K562 (cell line): ENCODE measurements at regions not wholly inside any gene's neighbourhood (a gene's known extent, or its start where the extent isn't known, plus 50 kb on each side); places are given as distances from the start of the nearest gene placed in this dataset.

ENCODE experiments used
- ATF7 ChIP-seq: fragments of 450-650 bp; IDR thresholded peaks from 2 replicates; pipeline ENCODE4 v1.7.1; 2014; ENCODE audit warnings: mild to moderate bottlenecking, moderate library complexity
- DPF2 ChIP-seq: fragments of 450-650 bp; IDR thresholded peaks from 2 replicates; pipeline ENCODE4 v1.6.1; 2016
- E2F3 ChIP-seq: fragments of 250-450 bp; sonication (Bioruptor Pico); IDR thresholded peaks from 2 replicates; pipeline ENCODE4 v1.4.0; 2020; ENCODE audit warnings: mild to moderate bottlenecking
- ELF2 ChIP-seq: fragments of 250-450 bp; sonication (Bioruptor Pico); IDR thresholded peaks from 2 replicates; pipeline ENCODE4 v1.5.0; 2021; ENCODE audit warnings: mild to moderate bottlenecking
- FOXA3 ChIP-seq, 2 experiments: fragments of 450-650 bp in 1 of 2; sonication (generic) in 1 of 2; formaldehyde crosslinking; IDR thresholded peaks in 1 of 2; conservative IDR thresholded peaks in 1 of 2; 2 replicates each; pipeline versions ENCODE4 v1.4.0 to v1.8.0; 2020 to 2022; ENCODE audit warnings: mild to moderate bottlenecking in 2 of 2, missing genetic modification reagents in 1 of 2
- HIVEP1 ChIP-seq: fragments of 250-450 bp; sonication (Bioruptor Pico); IDR thresholded peaks from 2 replicates; pipeline ENCODE4 v1.4.0; 2020; ENCODE audit warnings: mild to moderate bottlenecking
- SETDB1 ChIP-seq: IDR thresholded peaks from one replicate; pipeline ENCODE4 v1.6.1; 2012; ENCODE audit warnings: low read length, control low read depth, inconsistent platforms
- ZFPM2 ChIP-seq: fragments of 250-450 bp; sonication (Bioruptor Pico); IDR thresholded peaks from 2 replicates; pipeline ENCODE4 v1.5.1; 2022; ENCODE audit warnings: mild to moderate bottlenecking
- ZNF23 ChIP-seq: fragments of 250-450 bp; sonication (Bioruptor Pico); IDR thresholded peaks from 2 replicates; pipeline ENCODE4 v1.4.0; 2020; ENCODE audit warnings: mild to moderate bottlenecking
- ZNF347 ChIP-seq: fragments of 450-650 bp; formaldehyde crosslinking; IDR thresholded peaks from 2 replicates; pipeline ENCODE4 v1.4.0; 2020; ENCODE audit warnings: low read depth, mild to moderate bottlenecking, moderate library complexity
- ZNF444 ChIP-seq: fragments of 250-450 bp; sonication (Bioruptor Pico); IDR thresholded peaks from 2 replicates; pipeline ENCODE4 v1.4.0; 2020; ENCODE audit warnings: mild to moderate bottlenecking, moderate library complexity
- ZNF76 ChIP-seq: fragments of 250-450 bp; sonication (Bioruptor Pico); IDR thresholded peaks from 2 replicates; pipeline ENCODE4 v1.4.0; 2020; ENCODE audit warnings: mild to moderate bottlenecking, moderate library complexity, borderline replicate concordance
- TF ChIP-seq, protein P1 (sequence below): fragments of 250-450 bp; sonication (Bioruptor Pico); IDR thresholded peaks from 2 replicates; pipeline ENCODE4 v1.8.0; 2021; ENCODE audit warnings: borderline replicate concordance, mild to moderate bottlenecking, moderate library complexity; ENCODE audit not compliant: poor library complexity, severe bottlenecking
- TF ChIP-seq, protein P2 (sequence below): fragments of 450-650 bp; IDR thresholded peaks from 2 replicates; pipeline ENCODE4 v1.6.1; 2018; ENCODE audit warnings: mild to moderate bottlenecking, low read depth; ENCODE audit not compliant: partially characterized antibody
- TF ChIP-seq, protein P3 (sequence below), 2 experiments: fragments of 450-650 bp in 1 of 2; sonication (generic) in 1 of 2; formaldehyde crosslinking in 1 of 2; IDR thresholded peaks in 1 of 2; conservative IDR thresholded peaks in 1 of 2; 2 replicates each; pipeline versions ENCODE4 v1.6.1 to v1.8.1; 2016 to 2023; ENCODE audit warnings: mild to moderate bottlenecking in 2 of 2, moderate library complexity in 2 of 2, inconsistent platforms in 1 of 2, missing genetic modification reagents in 1 of 2
- TF ChIP-seq, protein P4 (sequence below): fragments of 450-650 bp; IDR thresholded peaks from 2 replicates; pipeline ENCODE4 v1.6.1; 2016; ENCODE audit warnings: low read depth
- TF ChIP-seq, protein P5 (sequence below): fragments of 450-650 bp; IDR thresholded peaks from 2 replicates; pipeline ENCODE4 v1.6.1; 2016

DNA sequence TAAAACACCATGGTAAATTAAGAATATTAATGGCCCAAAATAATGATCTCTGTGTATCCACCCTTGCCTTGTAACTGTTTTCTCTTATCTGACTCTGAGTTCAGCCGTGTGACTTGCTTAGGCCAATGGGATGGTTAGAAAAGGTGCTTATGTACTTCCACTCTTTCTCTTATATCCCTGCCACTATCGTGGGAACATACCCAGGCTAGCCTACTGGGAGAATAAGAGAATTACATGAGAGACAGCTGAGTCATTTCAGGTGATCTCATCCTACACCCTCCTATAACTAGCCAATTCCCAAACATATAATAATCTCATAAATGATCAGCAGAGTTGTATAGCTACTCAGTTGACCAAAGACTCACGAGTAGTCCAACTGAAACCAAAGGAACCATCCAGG, 98.3 kb upstream of the ABI3BP start (continued):
- TF ChIP-seq, protein P1, sequence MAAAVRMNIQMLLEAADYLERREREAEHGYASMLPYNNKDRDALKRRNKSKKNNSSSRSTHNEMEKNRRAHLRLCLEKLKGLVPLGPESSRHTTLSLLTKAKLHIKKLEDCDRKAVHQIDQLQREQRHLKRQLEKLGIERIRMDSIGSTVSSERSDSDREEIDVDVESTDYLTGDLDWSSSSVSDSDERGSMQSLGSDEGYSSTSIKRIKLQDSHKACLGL, result no peak
- TF ChIP-seq E2F3 (CRISPR knock-in tag) (no peak), HIVEP1 (CRISPR knock-in tag) (no peak), ZFPM2 (CRISPR knock-in tag) (no peak), ATF7 (peak; percentile 81; the same call in 1 of the 2 replicates), SETDB1 (no peak), ZNF347 (CRISPR knock-in tag) (no peak), FOXA3 (CRISPR knock-in tag; conservative IDR thresholded peaks at IDR 0.05 in 1 of 2, IDR thresholded peaks at IDR 0.05 in 1 of 2) (no peak), ZNF444 (CRISPR knock-in tag) (no peak), ZNF23 (CRISPR knock-in tag) (no peak), ELF2 (CRISPR knock-in tag) (no peak), ZNF76 (CRISPR knock-in tag) (no peak), DPF2 (0 out of 2 replicates have a peak, but pooled peaks have one; percentile 14)
- TF ChIP-seq, protein P2, sequence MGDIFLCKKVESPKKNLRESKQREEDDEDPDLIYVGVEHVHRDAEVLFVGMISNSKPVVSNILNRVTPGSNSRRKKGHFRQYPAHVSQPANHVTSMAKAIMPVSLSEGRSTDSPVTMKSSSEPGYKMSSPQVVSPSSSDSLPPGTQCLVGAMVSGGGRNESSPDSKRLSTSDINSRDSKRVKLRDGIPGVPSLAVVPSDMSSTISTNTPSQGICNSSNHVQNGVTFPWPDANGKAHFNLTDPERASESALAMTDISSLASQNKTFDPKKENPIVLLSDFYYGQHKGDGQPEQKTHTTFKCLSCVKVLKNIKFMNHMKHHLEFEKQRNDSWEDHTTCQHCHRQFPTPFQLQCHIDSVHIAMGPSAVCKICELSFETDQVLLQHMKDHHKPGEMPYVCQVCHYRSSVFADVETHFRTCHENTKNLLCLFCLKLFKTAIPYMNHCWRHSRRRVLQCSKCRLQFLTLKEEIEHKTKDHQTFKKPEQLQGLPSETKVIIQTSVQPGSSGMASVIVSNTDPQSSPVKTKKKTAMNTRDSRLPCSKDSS, result no peak
- TF ChIP-seq, protein P3, sequence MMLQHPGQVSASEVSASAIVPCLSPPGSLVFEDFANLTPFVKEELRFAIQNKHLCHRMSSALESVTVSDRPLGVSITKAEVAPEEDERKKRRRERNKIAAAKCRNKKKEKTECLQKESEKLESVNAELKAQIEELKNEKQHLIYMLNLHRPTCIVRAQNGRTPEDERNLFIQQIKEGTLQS (IDR thresholded peaks at IDR 0.05), result peak; percentile 84
- TF ChIP-seq, protein P3 (CRISPR knock-in tag; conservative IDR thresholded peaks at IDR 0.05), result no peak
- TF ChIP-seq, protein P4, sequence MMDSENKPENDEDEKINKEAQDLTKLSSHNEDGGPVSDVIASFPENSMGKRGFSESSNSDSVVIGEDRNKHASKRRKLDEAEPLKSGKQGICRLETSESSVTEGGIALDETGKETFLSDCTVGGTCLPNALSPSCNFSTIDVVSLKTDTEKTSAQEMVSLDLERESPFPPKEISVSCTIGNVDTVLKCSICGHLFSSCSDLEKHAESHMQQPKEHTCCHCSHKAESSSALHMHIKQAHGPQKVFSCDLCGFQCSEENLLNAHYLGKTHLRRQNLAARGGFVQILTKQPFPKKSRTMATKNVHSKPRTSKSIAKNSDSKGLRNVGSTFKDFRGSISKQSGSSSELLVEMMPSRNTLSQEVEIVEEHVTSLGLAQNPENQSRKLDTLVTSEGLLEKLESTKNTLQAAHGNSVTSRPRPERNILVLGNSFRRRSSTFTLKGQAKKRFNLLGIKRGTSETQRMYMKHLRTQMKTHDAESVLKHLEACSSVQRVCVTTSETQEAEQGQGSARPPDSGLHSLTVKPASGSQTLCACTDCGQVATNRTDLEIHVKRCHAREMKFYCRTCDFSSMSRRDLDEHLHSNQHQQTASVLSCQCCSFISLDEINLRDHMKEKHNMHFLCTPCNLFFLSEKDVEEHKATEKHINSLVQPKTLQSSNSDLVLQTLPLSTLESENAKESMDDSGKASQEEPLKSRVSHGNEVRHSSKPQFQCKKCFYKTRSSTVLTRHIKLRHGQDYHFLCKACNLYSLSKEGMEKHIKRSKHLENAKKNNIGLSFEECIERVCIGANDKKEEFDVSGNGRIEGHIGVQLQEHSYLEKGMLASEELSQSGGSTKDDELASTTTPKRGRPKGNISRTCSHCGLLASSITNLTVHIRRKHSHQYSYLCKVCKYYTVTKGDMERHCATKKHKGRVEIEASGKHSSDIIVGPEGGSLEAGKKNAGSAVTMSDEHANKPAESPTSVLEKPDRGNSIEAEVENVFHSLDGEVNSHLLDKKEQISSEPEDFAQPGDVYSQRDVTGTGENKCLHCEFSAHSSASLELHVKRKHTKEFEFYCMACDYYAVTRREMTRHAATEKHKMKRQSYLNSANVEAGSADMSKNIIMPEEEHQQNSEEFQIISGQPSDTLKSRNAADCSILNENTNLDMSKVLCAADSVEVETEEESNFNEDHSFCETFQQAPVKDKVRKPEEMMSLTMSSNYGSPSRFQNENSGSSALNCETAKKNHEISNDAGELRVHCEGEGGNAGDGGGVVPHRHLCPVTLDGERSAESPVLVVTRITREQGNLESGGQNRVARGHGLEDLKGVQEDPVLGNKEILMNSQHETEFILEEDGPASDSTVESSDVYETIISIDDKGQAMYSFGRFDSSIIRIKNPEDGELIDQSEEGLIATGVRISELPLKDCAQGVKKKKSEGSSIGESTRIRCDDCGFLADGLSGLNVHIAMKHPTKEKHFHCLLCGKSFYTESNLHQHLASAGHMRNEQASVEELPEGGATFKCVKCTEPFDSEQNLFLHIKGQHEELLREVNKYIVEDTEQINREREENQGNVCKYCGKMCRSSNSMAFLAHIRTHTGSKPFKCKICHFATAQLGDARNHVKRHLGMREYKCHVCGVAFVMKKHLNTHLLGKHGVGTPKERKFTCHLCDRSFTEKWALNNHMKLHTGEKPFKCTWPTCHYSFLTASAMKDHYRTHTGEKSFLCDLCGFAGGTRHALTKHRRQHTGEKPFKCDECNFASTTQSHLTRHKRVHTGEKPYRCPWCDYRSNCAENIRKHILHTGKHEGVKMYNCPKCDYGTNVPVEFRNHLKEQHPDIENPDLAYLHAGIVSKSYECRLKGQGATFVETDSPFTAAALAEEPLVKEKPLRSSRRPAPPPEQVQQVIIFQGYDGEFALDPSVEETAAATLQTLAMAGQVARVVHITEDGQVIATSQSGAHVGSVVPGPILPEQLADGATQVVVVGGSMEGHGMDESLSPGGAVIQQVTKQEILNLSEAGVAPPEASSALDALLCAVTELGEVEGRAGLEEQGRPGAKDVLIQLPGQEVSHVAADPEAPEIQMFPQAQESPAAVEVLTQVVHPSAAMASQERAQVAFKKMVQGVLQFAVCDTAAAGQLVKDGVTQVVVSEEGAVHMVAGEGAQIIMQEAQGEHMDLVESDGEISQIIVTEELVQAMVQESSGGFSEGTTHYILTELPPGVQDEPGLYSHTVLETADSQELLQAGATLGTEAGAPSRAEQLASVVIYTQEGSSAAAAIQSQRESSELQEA, result no peak
- TF ChIP-seq, protein P5, sequence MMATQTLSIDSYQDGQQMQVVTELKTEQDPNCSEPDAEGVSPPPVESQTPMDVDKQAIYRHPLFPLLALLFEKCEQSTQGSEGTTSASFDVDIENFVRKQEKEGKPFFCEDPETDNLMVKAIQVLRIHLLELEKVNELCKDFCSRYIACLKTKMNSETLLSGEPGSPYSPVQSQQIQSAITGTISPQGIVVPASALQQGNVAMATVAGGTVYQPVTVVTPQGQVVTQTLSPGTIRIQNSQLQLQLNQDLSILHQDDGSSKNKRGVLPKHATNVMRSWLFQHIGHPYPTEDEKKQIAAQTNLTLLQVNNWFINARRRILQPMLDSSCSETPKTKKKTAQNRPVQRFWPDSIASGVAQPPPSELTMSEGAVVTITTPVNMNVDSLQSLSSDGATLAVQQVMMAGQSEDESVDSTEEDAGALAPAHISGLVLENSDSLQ, result no peak
